Activated CD4-positive, alpha-beta T cell treated with anti-CD3 and anti-CD28 coated beads, Interleukin-2, amount 10 ng/mL, durations not matched to agents 24 days and 14 days (primary cell): ENCODE measurements at regions not wholly inside any gene's neighbourhood (a gene's known extent, or its start where the extent isn't known, plus 50 kb on each side); places are given as distances from the start of the nearest gene placed in this dataset.

Source experiments
- DNase-seq: peaks from one replicate; pipeline ENCODE4 v3.0.0; 2022
- H3K27ac Mint-ChIP-seq: one replicate; pipeline ENCODE4 v1.8.0; 2022; ENCODE audit warnings: mild to moderate bottlenecking, mixed read lengths
- H3K27me3 Mint-ChIP-seq: one replicate; pipeline ENCODE4 v1.8.0; 2022; ENCODE audit warnings: mixed read lengths
- H3K36me3 Mint-ChIP-seq: one replicate; pipeline ENCODE4 v1.8.0; 2022; ENCODE audit warnings: low read depth, mild to moderate bottlenecking, mixed read lengths
- H3K4me1 Mint-ChIP-seq: one replicate; pipeline ENCODE4 v1.8.0; 2021; ENCODE audit warnings: mixed read lengths
- H3K4me3 Mint-ChIP-seq: one replicate; pipeline ENCODE4 v1.8.0; 2022; ENCODE audit warnings: mild to moderate bottlenecking, moderate library complexity, mixed read lengths
- H3K9me3 Mint-ChIP-seq: one replicate; pipeline ENCODE4 v1.8.0; 2021; ENCODE audit warnings: mixed read lengths
- intact Hi-C: fragments of 100-400 bp; cut with micrococcal nuclease; formaldehyde crosslinking; loops from one replicate; pipeline ENCODE4 v1.15.1; 2023

DNA sequence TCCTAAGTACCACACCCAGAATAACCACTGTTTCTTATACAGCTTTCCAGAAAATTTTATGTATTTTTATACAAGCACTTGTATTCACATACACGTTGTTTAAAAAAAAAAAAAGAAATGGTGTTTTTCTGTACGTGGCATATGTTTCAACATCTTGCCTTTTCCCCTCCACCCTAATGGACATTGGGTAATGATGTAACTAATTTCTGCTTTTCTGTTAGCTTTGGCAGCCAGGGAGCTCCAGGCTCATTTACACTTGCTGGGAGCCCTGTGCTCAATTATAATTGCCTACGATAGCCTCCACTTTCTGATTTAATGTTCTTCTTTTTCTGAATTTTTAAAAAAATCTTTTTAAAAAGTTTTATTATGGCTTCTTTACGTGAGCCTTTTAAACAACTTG lies 352.4 kb downstream of the UTRN start:
- Mint-ChIP-seq H3K9me3 (no peaks in the 10 kb centered on the region), H3K4me1 (no peaks in the 10 kb centered on the region), H3K27me3 (no peaks in the 10 kb centered on the region), H3K27ac (no peak overlapping the region), H3K4me3 (no peak overlapping the region), H3K36me3 (peaks cover 2% of the 10 kb centered on the region)
- intact Hi-C loops = no loop called here
- DNase-seq = no peak

DNA sequence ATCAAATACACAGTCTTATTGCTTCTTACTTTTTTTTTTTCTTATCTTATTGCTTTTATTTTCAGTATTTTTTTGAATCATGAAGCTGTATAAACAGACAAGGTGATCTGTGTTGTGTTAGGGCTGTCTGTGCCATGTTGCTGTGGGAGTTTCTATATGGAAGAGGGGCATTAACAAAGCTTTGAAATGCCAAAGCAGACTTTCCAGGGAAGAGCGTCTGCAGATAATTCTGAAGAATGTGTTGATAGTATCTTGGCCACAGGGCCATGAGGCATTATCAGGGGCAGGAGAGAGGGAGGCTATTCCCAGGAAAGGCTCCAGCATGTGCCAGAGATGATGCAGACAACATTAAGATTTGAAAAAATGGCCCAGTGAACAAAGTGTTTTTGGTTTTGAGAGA lies 354.5 kb downstream of the UTRN start:
- no peaks in the 10 kb centered on the region for H3K4me1 Mint-ChIP-seq
- no peak overlapping the region for H3K4me3 Mint-ChIP-seq
- no peaks in the 10 kb centered on the region for H3K27me3 Mint-ChIP-seq
- no peaks in the 10 kb centered on the region for H3K9me3 Mint-ChIP-seq
- intact Hi-C loops = no loop called here
- no peak overlapping the region for H3K27ac Mint-ChIP-seq
- DNase-seq = no peak
- H3K36me3 Mint-ChIP-seq = peaks cover 2% of the 10 kb centered on the region

DNA sequence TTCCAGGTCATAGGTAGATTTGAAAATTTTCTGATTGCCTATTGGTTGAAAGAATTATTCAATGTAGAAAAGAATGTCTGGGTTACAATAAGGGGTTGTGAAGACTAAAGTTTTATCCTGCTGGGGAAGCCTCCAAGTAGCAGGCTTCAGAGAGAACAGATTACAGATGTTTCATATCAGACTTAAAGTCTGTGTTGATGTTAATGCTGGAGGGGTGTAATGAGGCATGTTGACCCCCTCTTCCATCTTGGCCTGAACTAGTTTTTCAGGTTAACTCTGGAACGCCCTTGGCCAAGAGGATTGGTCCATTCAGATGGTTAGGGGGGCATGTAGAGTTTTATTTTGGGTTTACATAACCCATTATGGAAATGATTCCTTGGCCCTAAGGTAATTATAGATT lies 356.2 kb downstream of the UTRN start:
- no peaks in the 10 kb centered on the region for H3K9me3 Mint-ChIP-seq

DNA sequence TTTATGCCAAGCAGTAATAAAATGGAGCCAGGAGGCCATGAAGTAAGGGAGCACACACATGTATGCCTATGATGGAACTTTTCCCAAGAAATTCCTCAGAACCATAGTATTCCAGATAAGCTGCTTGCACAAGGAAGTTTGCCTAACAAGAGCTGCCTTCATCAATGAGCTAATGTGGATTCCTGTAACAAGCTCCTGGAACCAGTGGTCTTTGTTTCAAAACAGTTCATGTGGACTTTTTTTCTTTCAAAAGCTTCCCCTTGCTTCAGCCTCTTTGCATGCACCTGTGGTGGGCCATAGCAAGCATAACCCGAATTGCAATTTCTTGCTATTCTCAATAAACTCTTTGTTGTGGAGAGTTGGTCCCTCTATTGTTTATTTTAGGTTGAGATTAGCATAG lies 359.6 kb downstream of the UTRN start:
- Mint-ChIP-seq H3K27me3 (no peaks in the 10 kb centered on the region), H3K27ac (no peak overlapping the region), H3K9me3 (no peaks in the 10 kb centered on the region), H3K4me1 (no peaks in the 10 kb centered on the region), H3K4me3 (no peak overlapping the region), H3K36me3 (peaks cover 6% of the 10 kb centered on the region)
- DNase-seq = no peak
- intact Hi-C loops = no loop called here

More for the DNA sequence above, 356.2 kb downstream of the UTRN start:
- no peaks in the 10 kb centered on the region for H3K4me1 Mint-ChIP-seq
- no peak overlapping the region for H3K4me3 Mint-ChIP-seq
- no peak overlapping the region for H3K27ac Mint-ChIP-seq
- DNase-seq = no peak
- H3K36me3 Mint-ChIP-seq = peaks cover 2% of the 10 kb centered on the region
- H3K27me3 Mint-ChIP-seq = no peaks in the 10 kb centered on the region
- intact Hi-C loops = no loop called here

DNA sequence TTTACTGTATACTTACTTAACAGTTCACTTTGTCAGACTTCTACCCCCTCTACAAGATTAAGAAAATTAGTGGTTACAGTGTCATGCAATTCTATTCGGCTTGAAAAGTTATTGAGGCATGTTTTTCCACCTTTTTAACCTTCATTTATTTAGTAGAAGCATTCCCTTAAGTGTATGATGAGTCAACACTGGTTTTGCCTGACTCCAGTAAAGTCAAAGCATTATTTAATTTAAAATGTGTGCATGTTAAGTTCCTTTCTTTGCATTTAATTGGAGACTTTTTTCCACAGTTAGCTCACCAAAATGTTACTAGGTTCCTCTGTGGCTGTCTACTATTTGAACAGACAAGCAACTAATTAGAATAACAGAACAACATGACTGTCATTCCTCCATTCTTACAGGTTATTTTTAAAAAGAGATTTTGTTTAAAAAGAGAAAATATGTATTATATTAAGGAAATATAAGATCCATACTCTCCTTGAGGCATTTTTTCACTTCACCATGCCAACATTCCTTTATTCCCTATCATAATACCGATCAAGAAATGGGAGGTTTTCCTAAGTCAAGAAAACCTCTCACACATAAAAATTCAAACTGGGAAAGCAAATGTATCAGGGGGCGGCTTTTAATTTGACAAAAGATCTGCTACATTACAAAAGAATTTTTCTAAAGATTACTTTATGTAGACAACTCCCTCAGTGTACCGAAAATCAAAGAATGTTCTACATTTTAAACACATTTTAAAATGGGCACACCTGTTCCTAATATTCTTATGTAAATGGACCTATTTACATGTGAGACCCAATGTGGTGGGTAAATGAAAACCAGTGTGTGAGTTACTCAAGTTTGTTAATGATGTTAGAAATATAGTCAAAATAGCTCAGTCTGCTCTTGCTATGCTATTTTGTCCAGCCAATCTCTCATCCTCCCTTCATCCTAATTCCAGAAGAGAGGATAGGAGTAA lies 361.2 kb downstream of the UTRN start:
- Mint-ChIP-seq H3K4me1 (no peaks in the 10 kb centered on the region), H3K27ac (no peak overlapping the region), H3K9me3 (no peaks in the 10 kb centered on the region), H3K4me3 (no peak overlapping the region), H3K27me3 (no peaks in the 10 kb centered on the region), H3K36me3 (peaks cover 9% of the 10 kb centered on the region)
- intact Hi-C loops = no loop called here
- no peak for DNase-seq

DNA sequence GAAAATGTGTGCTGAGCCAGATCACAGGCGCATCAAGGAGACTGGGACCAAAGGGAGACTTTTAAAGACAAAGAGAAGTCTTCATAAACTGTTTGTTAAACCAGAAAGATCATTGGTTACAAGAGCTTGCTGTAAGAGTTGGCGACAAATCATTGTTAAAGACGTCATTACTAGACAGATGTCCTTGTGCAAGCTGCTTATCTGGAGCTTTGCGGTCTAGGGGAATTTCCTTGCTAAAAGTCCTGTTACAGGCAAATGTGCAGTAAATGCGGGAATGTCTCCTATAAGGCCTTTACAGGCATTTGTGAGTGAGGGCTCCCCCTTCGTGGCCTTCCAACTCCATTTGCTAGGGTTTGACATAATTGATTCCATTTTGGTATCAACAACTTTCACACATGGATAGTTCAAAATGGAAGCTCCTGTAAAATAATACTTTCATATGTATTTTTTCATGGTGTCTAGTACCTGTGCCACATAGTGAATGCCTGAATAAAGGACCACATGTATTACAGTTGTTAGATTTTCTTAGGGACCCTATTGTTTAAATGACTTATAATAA lies 362.4 kb downstream of the UTRN start:
- H3K36me3 Mint-ChIP-seq = peaks cover 9% of the 10 kb centered on the region
- H3K4me3 Mint-ChIP-seq = no peak overlapping the region
- no peaks in the 10 kb centered on the region for H3K9me3 Mint-ChIP-seq
- DNase-seq = no peak
- intact Hi-C loops = no loop called here
- no peaks in the 10 kb centered on the region for H3K4me1 Mint-ChIP-seq
- H3K27ac Mint-ChIP-seq = no peak overlapping the region
- H3K27me3 Mint-ChIP-seq = no peaks in the 10 kb centered on the region

DNA sequence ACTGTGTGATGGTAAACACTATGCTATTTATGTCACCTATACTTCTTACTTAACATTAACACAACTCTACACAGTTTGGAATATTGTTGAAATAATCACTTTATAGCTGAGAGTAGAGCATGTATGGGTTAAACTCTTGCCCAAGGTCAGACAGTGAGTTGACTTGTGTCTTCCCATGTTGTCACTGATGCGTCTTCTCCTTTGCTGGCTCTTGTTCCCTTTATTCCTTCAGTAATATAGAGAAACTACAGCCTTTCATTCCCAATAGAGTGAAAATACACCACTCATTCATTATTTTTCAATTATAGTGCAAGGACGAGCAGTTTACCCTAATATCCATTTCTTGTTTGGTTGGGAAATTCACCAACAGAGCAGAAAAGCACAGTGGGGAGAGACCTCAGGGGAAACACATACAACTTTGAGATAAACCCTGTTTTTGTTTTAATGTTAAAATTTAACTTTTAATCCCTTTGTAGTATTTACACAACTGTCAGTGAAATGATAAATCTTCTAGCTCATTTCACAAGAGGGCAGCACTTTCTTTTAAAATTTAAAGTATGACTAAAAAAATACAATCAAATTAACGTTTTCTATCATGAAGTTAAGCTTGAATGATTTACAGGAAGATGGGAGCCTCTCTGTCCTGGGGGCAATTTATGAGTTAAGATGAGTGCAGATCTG lies 363.0 kb downstream of the UTRN start:
- no peak overlapping the region for H3K27ac Mint-ChIP-seq
- H3K36me3 Mint-ChIP-seq = peaks cover 9% of the 10 kb centered on the region
- H3K4me1 Mint-ChIP-seq = no peaks in the 10 kb centered on the region
- intact Hi-C loops = no loop called here
- H3K27me3 Mint-ChIP-seq = no peaks in the 10 kb centered on the region
- no peaks in the 10 kb centered on the region for H3K9me3 Mint-ChIP-seq
- H3K4me3 Mint-ChIP-seq = no peak overlapping the region
- no peak for DNase-seq

DNA sequence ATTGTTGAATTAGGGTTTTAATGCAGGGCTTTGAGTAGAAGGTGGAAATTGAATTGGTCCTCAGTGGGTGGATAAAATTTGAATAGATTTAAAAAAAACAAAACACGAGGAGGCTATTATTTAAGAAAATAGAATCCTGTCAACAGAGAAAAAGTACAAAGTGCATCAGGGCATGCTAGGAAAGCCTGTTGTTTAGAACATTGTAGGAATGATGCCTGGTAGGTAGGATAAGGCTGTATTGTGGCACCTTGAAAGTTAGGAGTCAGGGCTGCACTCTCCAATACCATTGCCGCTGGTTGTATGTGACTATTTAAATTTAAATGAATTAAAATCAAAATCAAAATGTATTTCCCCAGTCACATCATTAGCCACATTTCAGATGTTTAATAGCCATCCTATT lies 363.9 kb downstream of the UTRN start:
- Mint-ChIP-seq H3K4me1 (peaks cover 5% of the 10 kb centered on the region), H3K27ac (no peak overlapping the region), H3K27me3 (no peaks in the 10 kb centered on the region)

DNA sequence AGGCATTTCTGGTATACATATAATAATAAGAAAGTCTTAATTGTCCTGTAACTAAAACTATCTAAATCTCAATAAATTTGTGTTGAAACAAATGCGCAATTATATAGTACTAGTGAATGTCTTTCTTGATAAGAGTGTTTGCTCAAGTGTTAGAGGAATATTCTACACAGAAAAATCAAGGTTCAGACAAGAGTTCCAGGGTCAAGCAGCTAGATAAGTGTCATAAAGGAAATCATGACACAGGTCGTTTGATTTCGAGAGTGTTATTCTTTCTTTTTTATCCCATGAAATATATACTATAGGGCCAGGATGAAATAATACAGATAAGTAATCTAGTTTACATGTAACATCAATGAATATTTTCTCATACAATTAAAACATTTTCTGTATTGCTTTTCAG lies 366.1 kb downstream of the UTRN start:
- intact Hi-C loops = loop anchor here (5.0 kb wide), 1 partner anchor 49 kb away; no protein-coding TSS in a partner anchor
- H3K27ac Mint-ChIP-seq = no peak overlapping the region

More for the DNA sequence above, 363.9 kb downstream of the UTRN start:
- no peak overlapping the region for H3K4me3 Mint-ChIP-seq
- DNase-seq = no peak
- intact Hi-C loops = no loop called here
- H3K9me3 Mint-ChIP-seq = no peaks in the 10 kb centered on the region
- H3K36me3 Mint-ChIP-seq = peaks cover 9% of the 10 kb centered on the region

DNA sequence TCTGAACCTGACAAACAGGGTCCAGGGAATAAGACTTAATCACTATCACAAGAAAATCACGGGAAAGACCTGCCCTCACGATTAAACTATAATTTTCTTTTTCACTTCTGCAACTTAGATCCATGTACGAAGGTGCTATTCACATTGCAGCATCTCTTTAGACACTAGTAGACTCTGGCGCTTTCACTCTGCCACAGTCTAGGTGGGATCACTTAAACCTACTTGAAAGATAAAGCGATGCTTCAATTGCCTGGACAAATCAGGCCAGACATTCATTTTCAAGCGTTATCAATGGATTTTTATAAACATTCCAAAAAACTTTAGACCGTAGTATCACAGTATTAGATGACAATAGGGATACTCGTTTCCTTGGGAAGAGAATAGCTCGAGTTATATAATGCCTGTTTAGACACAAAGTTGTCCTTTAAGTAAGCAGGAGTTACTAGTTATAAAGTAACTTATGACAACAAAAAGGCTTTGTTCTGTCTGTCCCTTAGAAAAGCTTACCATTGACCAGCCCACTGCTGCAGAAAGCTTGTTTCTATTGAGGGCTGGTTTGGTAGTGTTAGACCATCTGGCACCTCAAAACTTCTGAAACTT lies 367.3 kb downstream of the UTRN start:
- intact Hi-C loops = loop anchor here (5.0 kb wide), 1 partner anchor 50 kb away; no protein-coding TSS in a partner anchor
- DNase-seq = no peak

More for the DNA sequence above, 366.1 kb downstream of the UTRN start:
- Mint-ChIP-seq H3K9me3 (no peaks in the 10 kb centered on the region), H3K4me1 (peaks cover 10% of the 10 kb centered on the region), H3K36me3 (peaks cover 9% of the 10 kb centered on the region), H3K4me3 (no peak overlapping the region), H3K27me3 (no peaks in the 10 kb centered on the region)
- DNase-seq = no peak

DNA sequence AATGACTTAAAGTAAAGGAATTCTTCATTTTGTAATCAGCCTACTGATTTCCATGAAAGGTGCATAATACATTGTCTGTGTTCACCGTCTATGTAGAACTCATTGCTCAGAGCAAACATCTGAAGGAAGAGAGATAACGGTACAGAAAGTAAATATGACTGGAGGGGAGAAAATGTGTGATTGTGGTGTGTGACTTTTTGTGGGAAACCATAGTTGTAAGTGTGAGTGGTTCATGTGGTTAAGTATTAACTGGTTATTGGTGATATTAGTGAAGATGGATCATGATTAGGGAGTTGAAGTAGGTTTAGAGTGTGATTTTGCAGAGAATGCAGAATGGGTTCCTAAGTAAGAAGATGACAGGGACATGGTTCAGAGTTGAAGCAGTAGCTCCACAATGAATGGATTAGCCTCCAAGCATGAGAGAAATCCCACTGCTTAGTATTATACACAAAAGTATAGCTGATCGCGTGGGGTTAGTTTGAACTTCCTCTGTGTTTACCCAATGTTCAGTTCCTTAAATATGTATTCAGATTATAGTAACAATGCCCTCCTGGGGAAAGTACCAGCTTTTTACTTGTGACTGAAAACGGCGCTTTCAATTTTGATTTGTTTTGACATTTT lies 368.9 kb downstream of the UTRN start:
- H3K4me1 Mint-ChIP-seq = peaks cover 21% of the 10 kb centered on the region
- DNase-seq = no peak
- H3K4me3 Mint-ChIP-seq = no peak overlapping the region
- peak overlapping the region; percentile 48 for H3K27ac Mint-ChIP-seq
- H3K9me3 Mint-ChIP-seq = no peaks in the 10 kb centered on the region
- H3K36me3 Mint-ChIP-seq = peaks cover 6% of the 10 kb centered on the region
- no peaks in the 10 kb centered on the region for H3K27me3 Mint-ChIP-seq
- intact Hi-C loops = loop anchor here (5.0 kb wide), 1 partner anchor 52 kb away; no protein-coding TSS in a partner anchor

More for the DNA sequence above, 367.3 kb downstream of the UTRN start:
- Mint-ChIP-seq H3K4me1 (peaks cover 10% of the 10 kb centered on the region), H3K36me3 (peaks cover 8% of the 10 kb centered on the region), H3K27ac (no peak overlapping the region), H3K4me3 (no peak overlapping the region), H3K9me3 (no peaks in the 10 kb centered on the region), H3K27me3 (no peaks in the 10 kb centered on the region)

DNA sequence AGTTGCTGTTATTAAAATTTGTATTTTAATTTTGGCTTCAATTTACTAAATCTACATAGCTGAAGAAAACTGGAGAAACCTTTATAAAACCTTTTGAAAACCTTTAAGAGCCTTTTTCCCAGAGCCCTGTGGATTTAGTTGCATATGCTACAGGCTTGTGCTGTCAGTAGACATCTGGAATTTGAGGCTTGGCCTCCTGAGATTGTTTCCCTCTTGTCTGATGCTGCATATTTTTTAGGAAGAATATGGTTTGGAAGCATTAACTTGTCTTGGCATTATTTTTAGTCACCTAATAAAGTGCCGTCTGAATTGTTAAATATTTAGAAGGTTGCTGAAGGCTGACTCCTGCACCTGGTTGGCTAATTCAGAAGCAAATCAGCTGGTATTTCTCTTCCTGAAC lies 369.4 kb downstream of the UTRN start:
- H3K27ac Mint-ChIP-seq = no peak overlapping the region
- H3K36me3 Mint-ChIP-seq = peaks cover 4% of the 10 kb centered on the region
- H3K9me3 Mint-ChIP-seq = no peaks in the 10 kb centered on the region
- no peaks in the 10 kb centered on the region for H3K27me3 Mint-ChIP-seq
- intact Hi-C loops = loop anchor here (5.0 kb wide), 1 partner anchor 52 kb away; no protein-coding TSS in a partner anchor
- H3K4me1 Mint-ChIP-seq = peaks cover 26% of the 10 kb centered on the region
- no peak for DNase-seq
- H3K4me3 Mint-ChIP-seq = no peak overlapping the region

DNA sequence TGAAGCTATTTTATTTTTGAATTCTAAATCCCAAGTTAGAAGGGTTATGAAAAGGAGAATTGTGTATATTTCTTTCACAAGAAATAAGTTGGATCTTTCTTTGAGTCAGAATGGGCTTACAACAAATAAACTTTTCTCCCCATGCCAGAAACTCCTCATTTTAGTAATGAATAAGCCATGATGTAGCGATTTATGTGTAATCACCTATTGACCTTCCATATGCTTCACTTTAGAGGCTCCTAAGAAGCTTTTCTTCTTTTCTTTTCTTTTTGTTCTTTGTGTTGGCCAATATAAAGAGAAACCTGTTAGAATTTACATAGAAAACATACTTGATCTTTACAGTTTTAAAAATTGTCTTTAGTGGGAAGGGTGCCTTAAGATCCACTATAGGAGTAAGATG lies 370.2 kb downstream of the UTRN start:
- intact Hi-C loops = loop anchor here (5.0 kb wide), 1 partner anchor 72 kb away; no protein-coding TSS in a partner anchor
- Mint-ChIP-seq H3K9me3 (no peaks in the 10 kb centered on the region), H3K27ac (no peak overlapping the region), H3K4me1 (peaks cover 30% of the 10 kb centered on the region), H3K36me3 (no peaks in the 10 kb centered on the region), H3K4me3 (no peak overlapping the region), H3K27me3 (no peaks in the 10 kb centered on the region)
- DNase-seq = no peak
